ENCODE measurements at regions not wholly inside any gene's neighbourhood (a gene's known extent, or its start where the extent isn't known, plus 50 kb on each side); places are given as distances from the start of the nearest gene placed in this dataset.

DNA sequence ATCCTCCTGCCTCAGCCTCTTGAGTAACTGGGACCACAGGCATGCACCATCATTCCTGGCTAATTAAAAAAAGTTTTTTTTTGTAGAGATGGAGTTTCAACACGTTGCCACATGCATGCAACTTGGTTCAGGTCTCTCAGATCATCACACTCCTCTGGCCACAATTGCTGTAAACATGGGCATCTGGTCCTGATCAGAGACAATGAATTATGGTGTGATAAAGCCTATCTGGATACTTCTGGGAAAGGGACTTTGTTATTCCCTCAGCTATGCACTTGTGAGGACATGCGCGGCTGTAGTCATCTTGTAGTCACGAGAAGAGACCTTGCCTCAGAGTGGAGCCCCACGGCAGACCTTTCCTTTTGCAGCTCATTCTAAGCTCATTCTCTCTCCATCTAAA, 210.9 kb upstream of the ZFP64 start:
- TF ChIP-seq CEBPB (IDR thresholded peaks at IDR 0.05; ENCODE audit: low read depth, low read length) = no peak
- TF ChIP-seq POLR2A (IDR thresholded peaks at IDR 0.05; ENCODE audit: control extremely low read depth in 1 of 2, low read depth in 2 of 2, low read length in 2 of 2) = no peak
- TF ChIP-seq, protein P1, sequence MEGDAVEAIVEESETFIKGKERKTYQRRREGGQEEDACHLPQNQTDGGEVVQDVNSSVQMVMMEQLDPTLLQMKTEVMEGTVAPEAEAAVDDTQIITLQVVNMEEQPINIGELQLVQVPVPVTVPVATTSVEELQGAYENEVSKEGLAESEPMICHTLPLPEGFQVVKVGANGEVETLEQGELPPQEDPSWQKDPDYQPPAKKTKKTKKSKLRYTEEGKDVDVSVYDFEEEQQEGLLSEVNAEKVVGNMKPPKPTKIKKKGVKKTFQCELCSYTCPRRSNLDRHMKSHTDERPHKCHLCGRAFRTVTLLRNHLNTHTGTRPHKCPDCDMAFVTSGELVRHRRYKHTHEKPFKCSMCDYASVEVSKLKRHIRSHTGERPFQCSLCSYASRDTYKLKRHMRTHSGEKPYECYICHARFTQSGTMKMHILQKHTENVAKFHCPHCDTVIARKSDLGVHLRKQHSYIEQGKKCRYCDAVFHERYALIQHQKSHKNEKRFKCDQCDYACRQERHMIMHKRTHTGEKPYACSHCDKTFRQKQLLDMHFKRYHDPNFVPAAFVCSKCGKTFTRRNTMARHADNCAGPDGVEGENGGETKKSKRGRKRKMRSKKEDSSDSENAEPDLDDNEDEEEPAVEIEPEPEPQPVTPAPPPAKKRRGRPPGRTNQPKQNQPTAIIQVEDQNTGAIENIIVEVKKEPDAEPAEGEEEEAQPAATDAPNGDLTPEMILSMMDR (IDR thresholded peaks at IDR 0.05; ENCODE audit: control extremely low read depth in 1 of 3, insufficient read depth in 1 of 3, low read depth in 1 of 3, low read length in 3 of 3) = no peak
- no peak for TF ChIP-seq ZNF274 (IDR thresholded peaks at IDR 0.05; ENCODE audit: borderline replicate concordance, extremely low read depth, low read length)
- no peak for TF ChIP-seq HDAC6 (IDR thresholded peaks at IDR 0.05; ENCODE audit: low read depth, low read length)
- no peak for TF ChIP-seq RFX5 (IDR thresholded peaks at IDR 0.05; ENCODE audit: borderline replicate concordance, low read depth, low read length)
- TF ChIP-seq, protein P2, sequence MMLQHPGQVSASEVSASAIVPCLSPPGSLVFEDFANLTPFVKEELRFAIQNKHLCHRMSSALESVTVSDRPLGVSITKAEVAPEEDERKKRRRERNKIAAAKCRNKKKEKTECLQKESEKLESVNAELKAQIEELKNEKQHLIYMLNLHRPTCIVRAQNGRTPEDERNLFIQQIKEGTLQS (IDR thresholded peaks at IDR 0.05; ENCODE audit: insufficient read depth, low read depth, low read length) = no peak
- no peak for TF ChIP-seq SP1 (IDR thresholded peaks at IDR 0.05; ENCODE audit: low read depth, low read length)

Data from H1 (cell line).